Astrocyte of the spinal cord (primary cell): ENCODE measurements at regions not wholly inside any gene's neighbourhood (a gene's known extent, or its start where the extent isn't known, plus 50 kb on each side); places are given as distances from the start of the nearest gene placed in this dataset.

Source experiments
- DNase-seq: peaks from one replicate; pipeline ENCODE4 v3.0.0; 2011; ENCODE audit warnings: low read depth, low spot score
- H3K4me3 ChIP-seq: 2 replicates; pipeline ENCODE4 v1.5.1; 2011; ENCODE audit warnings: low read depth, mild to moderate bottlenecking, low read length, moderate library complexity
- CTCF ChIP-seq: IDR thresholded peaks from 2 replicates; pipeline ENCODE4 v1.5.1; 2012; ENCODE audit warnings: low read depth, mild to moderate bottlenecking, low read length, inconsistent platforms
- in situ Hi-C: cut with HindIII; loops from 2 replicates; pipeline ENCODE4 v1.10.0; 2017; ENCODE audit warnings: low sequenced_read_pairs

- in situ Hi-C loops: no loop called here
- H3K4me3 ChIP-seq: no peak overlapping the region
- TF ChIP-seq CTCF: no peak
- no peak for DNase-seq
Measured at GRCh38 chr18:37672932-37673595, 107.5 kb upstream of the CELF4 start.

- H3K4me3 ChIP-seq: no peak overlapping the region
- no peak for TF ChIP-seq CTCF
- in situ Hi-C loops: no loop called here
- DNase-seq: no peak
Measured at GRCh38 chr18:37672001-37672400, 106.4 kb upstream of the CELF4 start.

- no peak overlapping the region for H3K4me3 ChIP-seq
- no peak for TF ChIP-seq CTCF
- no peak for DNase-seq
- in situ Hi-C loops: no loop called here
Measured at GRCh38 chr18:37671530-37671929, 105.9 kb upstream of the CELF4 start.

- TF ChIP-seq CTCF: no peak
- no peak overlapping the region for H3K4me3 ChIP-seq
- in situ Hi-C loops: no loop called here
Measured at GRCh38 chr18:37671119-37671518, 105.5 kb upstream of the CELF4 start.

GRCh38 chr18:37669991-37670534, 104.5 kb upstream of the CELF4 start:
- in situ Hi-C loops: no loop called here
- H3K4me3 ChIP-seq: no peak overlapping the region
- no peak for TF ChIP-seq CTCF
- no peak for DNase-seq

More at GRCh38 chr18:37671119-37671518, 105.5 kb upstream of the CELF4 start:
- no peak for DNase-seq

- H3K4me3 ChIP-seq: no peak overlapping the region
- in situ Hi-C loops: no loop called here
- no peak for DNase-seq
- TF ChIP-seq CTCF: no peak
Measured at GRCh38 chr18:37668971-37669747, 103.6 kb upstream of the CELF4 start.
